ENCODE measurements at regions not wholly inside any gene's neighbourhood (a gene's known extent, or its start where the extent isn't known, plus 50 kb on each side); places are given as distances from the start of the nearest gene placed in this dataset.

GRCh38 chrY:7810359-7810758 is 898.8 kb upstream of the AMELY start:
- Histone ChIP-seq H3K27me3 (no peaks in the 10 kb centered on the region), H3K36me3 (no peaks in the 10 kb centered on the region), H3K27ac (no peak overlapping the region), H3K9me3 (no peaks in the 10 kb centered on the region), H3K4me3 (no peak overlapping the region), H3K4me1 (no peaks in the 10 kb centered on the region)
- TF ChIP-seq CTCF (IDR thresholded peaks at IDR 0.05 in 4 of 5, conservative IDR thresholded peaks at IDR 0.05 in 1 of 5), result no peak
- TF ChIP-seq POLR2A (IDR thresholded peaks at IDR 0.05), result no peak
- in situ Hi-C loops (cut with MboI; ENCODE audit: low sequenced_read_pairs in 4 of 4), result no loop called here
- intact Hi-C loops (cut with DNase I; ENCODE audit: low total_unique reads), result no loop called here
- no peak for DNase-seq
- no peak for ATAC-seq

GRCh38 chrY:7807516-7807870 is 895.9 kb upstream of the AMELY start:
- no peaks in the 10 kb centered on the region for H3K9me3 ChIP-seq
- TF ChIP-seq POLR2A (IDR thresholded peaks at IDR 0.05) (no peak), CTCF (IDR thresholded peaks at IDR 0.05 in 4 of 5, conservative IDR thresholded peaks at IDR 0.05 in 1 of 5) (no peak)
- no peaks in the 10 kb centered on the region for H3K36me3 ChIP-seq
- H3K4me3 ChIP-seq, result no peak overlapping the region
- DNase-seq (no peak), ATAC-seq (no peak)
- in situ Hi-C loops (cut with MboI; ENCODE audit: low sequenced_read_pairs in 4 of 4) (no loop called here), intact Hi-C loops (cut with DNase I; ENCODE audit: low total_unique reads) (no loop called here)
- H3K27ac ChIP-seq, result no peak overlapping the region
- no peaks in the 10 kb centered on the region for H3K27me3 ChIP-seq
- no peaks in the 10 kb centered on the region for H3K4me1 ChIP-seq

- TF ChIP-seq CTCF (IDR thresholded peaks at IDR 0.05 in 4 of 5, conservative IDR thresholded peaks at IDR 0.05 in 1 of 5), result no peak
- TF ChIP-seq POLR2A (IDR thresholded peaks at IDR 0.05), result no peak
- in situ Hi-C loops (cut with MboI; ENCODE audit: low sequenced_read_pairs in 4 of 4), result no loop called here
Measured at GRCh38 chrY:7806592-7807515, 895.3 kb upstream of the AMELY start.

GRCh38 chrY:7805624-7806023 is 894.1 kb upstream of the AMELY start:
- Histone ChIP-seq H3K36me3 (no peaks in the 10 kb centered on the region), H3K27me3 (no peaks in the 10 kb centered on the region), H3K4me3 (no peak overlapping the region), H3K9me3 (no peaks in the 10 kb centered on the region), H3K27ac (peak overlapping the region in 2 of 4 donors; percentile 46 to 63), H3K4me1 (no peaks in the 10 kb centered on the region)
- ATAC-seq (peak; percentile 76), DNase-seq (peak in 1 of 2 donors; percentile 61)
- TF ChIP-seq CTCF (IDR thresholded peaks at IDR 0.05 in 4 of 5, conservative IDR thresholded peaks at IDR 0.05 in 1 of 5) (no peak), POLR2A (IDR thresholded peaks at IDR 0.05) (no peak)
- in situ Hi-C loops (cut with MboI; ENCODE audit: low sequenced_read_pairs in 4 of 4), result no loop called here
- intact Hi-C loops (cut with DNase I; ENCODE audit: low total_unique reads), result no loop called here

More at GRCh38 chrY:7806592-7807515, 895.3 kb upstream of the AMELY start:
- Histone ChIP-seq H3K4me3 (no peak overlapping the region), H3K27me3 (no peaks in the 10 kb centered on the region), H3K36me3 (no peaks in the 10 kb centered on the region), H3K27ac (peak overlapping the region in 2 of 4 donors; percentile 46 to 63), H3K9me3 (no peaks in the 10 kb centered on the region), H3K4me1 (no peaks in the 10 kb centered on the region)
- intact Hi-C loops (cut with DNase I; ENCODE audit: low total_unique reads), result no loop called here
- peak in 1 of 2 donors; percentile 19 for DNase-seq
- ATAC-seq, result peak; percentile 67 to 73

Data from gastrocnemius medialis (tissue), 4 donors.